ENCODE measurements at regions not wholly inside any gene's neighbourhood (a gene's known extent, or its start where the extent isn't known, plus 50 kb on each side); places are given as distances from the start of the nearest gene placed in this dataset.
"Not testable (repeated sequence)": the region's sequence is repeated elsewhere in the genome, so short reads cannot be mapped to it uniquely, and the experiment has no call there.

- peak; percentile 49 for DNase-seq
Measured at GRCh38 chr2:95728878-95729596, 137.2 kb downstream of the TRIM43 start.

DNA sequence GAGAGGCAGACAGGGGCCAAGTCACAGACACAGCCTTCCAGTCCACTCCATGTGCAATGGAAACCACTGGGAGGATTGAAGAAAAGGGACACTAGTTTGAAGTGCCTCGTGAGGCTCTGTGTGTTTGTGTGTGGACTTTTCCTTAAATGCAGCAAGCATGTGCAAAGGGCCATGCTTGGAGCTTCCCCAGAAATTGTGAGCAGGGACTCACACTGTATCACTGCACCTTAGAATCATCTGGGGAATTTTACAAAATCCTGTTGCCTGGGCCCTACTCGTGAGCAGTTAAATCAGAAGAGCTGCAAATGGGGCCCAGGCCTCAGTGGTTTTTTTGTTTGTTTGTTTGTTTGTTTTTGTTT is 137.8 kb downstream of the TRIM43 start:
- no peak for DNase-seq

DNA sequence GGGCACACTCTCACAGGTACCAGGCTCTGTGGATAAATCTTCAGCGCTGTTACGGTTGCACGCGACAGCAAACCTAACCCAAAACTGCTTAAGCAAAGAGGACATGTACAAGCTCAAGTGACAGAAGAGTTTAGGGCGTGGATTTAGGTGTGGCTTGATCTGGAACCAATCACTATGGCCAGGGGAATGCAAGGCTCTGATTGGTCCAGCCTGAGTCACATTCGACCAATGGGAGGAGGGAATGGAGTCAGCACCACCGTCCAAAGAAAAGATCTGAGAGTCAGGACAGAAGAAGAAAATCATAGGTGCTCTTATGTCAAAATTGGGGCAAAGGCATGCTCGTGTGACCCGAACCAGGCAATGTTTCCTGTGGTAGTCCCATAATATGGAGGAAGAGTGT is 139.0 kb downstream of the TRIM43 start:
- DNase-seq: peak; percentile 14

- no peak for DNase-seq
Measured at GRCh38 chr2:95734976-95735890, 143.4 kb downstream of the TRIM43 start.

- DNase-seq: no peak
Measured at GRCh38 chr2:95738301-95738700, 146.5 kb downstream of the TRIM43 start.

DNA sequence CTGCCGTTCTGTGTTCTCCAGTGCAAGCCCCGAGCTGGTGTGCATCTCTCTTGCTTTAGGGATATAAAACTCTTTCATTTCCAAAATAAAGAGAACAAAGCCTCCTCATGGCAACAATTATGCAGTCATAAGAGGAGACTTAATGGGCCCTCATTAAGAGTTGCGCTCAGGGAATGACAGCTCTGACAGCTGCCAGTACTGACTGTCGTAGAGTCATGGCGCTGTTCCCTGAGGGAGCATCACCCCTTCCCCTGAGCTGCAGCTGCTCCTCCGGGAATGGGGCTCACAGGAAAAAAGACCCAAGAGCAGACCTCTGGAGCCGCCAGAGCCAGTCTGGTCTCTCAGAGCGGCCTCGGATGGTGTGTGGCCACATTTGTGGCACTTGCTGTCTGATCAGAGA is 160.3 kb downstream of the TRIM43 start:
- DNase-seq: not testable (repeated sequence)

DNA sequence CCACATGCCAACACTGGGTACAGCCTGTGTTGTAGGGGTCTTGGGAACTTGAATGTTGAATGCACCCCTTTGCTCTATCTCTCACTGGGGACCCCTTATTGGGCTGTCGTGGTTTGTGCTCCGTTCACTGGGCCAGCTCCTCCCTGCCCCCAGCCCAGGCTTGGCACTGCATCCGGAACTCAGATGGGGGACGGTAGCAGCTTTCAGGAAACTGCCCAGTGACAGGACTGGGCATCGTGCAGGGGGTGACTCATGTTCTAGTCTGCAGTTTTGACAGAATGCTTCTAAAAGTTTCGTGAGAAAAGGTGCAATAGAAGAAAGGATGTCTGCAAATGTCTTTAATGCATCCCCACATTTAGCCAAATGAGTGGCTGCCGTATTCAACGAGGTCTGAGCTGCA is 162.0 kb downstream of the TRIM43 start:
- DNase-seq: not testable (repeated sequence)

DNA sequence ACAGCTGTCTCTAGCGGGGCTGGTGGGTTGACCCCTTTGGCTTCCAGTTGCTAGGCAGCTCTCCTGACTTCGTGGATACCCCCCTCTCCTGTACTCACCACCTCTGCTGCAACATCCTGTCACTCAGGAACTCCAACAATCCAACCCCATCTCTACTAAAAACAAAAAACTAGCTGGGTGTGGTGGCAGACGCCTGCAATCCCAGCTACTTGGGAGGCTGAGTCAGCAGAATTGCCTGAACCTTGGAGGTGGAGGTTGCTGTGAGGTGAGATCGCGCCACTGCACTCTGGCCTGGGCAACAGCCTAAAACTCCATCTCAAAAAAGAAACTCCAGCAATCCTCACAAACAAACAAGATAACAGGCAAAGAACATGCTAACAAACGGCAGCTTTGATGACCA is 162.4 kb downstream of the TRIM43 start:
- not testable (repeated sequence) for DNase-seq

DNA sequence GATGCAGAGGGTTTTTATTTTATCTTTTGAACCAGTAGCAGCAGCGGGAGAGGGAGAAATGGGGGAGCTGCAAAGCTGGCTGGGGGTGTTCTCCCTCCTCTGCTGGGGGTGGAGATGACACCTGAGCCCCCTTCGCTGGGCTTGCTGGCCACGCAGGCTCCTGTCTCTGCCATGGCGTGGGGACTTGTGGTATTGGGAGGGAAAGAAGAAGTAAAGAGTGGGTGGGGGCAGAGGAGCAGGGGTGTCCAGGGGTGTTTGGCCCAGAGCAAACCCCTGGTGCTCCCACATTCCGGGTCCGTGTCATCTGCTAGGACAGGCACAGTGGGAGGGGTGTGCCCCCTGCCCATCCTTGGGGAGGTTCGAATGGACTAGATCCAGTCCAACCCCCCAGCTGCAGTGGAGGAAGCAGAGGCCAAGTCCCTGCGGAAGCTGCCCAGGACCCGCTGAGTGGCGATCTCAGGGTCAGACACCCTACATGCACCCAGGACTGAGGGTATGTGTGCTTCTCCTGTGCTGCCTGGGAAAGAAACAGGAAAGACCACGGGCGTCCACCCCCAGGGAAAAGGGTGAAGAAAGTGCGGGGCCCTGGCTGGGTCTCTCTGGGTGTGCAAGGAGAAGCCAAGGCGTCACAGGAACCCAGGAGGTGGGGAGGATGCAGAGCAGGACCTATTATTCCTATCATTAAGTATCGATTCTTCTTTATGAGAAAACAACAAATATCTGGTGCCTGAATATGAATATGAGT is 163.2 kb downstream of the TRIM43 start:
- not testable (repeated sequence) for DNase-seq

- not testable (repeated sequence) for DNase-seq
Measured at GRCh38 chr2:95755956-95756669, 164.3 kb downstream of the TRIM43 start.

GRCh38 chr2:95757988-95758387 is 166.2 kb downstream of the TRIM43 start:
- no peak for DNase-seq

DNA sequence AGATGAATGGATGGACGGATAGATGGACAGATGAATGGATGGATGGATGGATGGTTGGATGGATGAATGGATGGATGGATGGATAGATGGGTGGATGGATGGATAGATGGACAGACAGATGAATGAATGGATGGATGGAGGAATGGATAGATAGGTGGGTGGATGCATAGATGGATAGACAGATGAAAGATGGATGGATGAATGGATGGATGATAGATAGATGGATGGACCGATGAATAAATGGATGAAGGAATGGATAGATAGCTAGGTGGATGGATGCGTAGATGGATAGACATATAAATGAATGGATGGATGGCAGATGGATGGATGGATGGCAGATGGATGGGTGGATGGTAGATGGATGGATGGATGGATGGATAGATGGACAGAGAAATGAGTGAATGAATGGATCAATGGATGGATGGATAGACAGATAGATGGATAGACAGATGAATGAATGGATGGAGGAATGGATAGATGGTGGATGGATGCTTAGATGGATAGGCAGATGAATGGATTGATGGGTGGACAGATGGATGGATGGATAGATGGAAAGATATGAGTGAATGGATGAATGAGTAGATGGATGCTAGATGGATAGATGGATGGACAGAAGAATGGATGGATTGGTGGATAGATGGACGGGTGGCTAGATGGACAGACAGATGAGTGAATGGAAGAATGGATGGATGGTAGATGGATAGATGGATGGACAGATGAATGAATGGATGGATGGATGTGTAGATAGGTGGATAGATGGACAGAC is 167.9 kb downstream of the TRIM43 start:
- DNase-seq: no peak

DNA sequence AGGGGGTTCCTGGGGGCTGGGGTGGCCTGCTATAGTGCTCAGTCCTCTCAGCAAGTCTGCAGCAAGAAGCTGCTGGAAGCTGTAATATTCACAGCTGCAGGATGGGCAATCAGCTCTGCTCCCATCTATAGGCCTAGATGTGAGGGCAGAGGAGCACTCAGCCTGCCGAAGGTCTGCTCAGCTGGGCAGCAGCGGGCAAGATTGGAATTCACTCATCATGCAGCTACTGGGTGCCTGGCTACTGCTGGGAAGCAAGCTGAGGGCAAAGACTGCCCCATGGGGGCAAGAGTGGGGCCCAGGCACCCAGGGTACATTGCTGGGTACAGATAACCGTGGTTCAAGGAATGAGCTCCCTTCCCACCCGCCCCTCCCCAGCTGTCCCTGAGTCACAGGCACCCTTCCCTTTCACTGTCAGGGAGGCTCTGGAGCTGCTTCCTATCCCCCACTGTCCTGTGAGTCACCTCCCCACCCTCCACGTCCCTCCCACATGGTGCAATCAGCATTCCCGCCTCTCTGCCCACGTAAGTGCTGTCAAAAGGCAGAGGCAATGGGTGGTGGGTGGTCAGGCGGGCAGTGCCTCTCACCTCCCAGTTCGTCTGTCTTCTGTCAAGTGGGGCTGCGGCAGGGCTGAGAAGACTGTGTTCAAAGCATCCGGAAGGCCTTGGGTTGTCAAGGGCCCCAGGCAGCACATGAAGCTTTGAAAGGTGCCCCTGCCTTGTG is 169.2 kb downstream of the TRIM43 start:
- no peak for DNase-seq

DNA sequence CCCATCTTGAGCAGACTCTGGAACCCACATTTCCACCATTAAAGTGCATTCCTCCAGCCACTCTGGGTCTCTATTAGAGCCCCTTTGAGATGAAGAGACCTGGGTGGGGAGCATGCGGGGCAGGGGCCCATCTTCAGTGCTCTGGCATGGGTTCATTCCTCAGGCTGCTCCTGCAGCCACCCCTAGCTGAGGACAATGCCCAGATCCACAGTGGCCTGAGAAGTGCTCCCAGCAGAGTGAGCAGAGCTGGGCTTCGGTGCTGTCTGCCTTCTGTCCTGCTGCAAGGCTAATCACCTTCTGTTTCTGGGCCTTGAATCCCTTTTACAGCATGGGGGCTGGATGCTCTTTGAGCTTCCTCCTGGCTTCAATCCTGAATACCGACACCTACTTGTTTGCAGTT is 169.8 kb downstream of the TRIM43 start:
- DNase-seq: no peak

DNA sequence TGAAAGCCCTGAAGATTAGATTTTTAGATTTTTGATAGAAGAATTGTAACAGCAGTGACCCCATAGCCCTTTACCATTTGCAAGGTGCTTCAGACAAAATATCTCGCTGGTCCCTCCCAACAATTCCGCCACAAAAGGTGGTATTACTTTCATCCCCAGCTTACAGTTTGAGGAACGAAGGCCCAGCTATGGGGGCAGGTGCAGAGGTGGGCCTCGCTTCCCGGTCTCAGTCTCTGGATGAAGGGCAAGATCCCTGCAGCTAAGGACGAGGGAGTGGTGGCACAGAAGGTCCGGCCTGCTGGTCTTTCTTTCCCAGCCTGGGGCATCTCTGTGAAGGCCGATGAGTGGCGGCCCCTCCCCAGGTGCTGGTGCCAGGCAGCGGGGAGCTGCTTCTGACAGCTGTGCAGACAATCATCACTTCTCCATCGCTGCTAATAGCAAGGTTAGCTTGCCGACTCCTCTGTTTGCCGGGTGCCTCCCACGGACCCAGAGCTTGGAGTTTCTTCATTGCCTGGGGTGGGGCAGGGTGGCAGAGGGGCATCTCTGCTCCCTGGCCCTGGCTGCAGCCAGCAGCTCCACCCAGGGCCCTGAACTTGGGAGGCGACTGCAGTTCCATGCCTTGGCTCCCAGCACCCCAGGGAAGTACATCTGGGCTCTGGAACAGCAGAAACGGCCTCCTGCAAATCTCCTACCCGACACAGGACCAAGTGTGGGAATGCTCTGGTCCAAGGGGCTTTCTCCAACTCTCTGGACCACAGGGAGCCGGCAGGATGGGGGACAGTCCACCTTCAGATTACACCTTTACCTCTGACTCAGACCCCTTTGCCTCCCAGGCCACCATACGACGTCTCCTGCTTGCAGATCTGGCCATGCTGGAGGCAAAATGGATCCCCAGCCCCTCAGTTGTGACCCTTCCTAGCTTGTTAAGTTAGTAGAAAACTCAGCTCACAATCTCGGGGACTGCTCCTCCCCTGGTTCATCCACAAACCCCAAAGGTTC is 170.5 kb downstream of the TRIM43 start:
- DNase-seq: not testable (repeated sequence)

DNA sequence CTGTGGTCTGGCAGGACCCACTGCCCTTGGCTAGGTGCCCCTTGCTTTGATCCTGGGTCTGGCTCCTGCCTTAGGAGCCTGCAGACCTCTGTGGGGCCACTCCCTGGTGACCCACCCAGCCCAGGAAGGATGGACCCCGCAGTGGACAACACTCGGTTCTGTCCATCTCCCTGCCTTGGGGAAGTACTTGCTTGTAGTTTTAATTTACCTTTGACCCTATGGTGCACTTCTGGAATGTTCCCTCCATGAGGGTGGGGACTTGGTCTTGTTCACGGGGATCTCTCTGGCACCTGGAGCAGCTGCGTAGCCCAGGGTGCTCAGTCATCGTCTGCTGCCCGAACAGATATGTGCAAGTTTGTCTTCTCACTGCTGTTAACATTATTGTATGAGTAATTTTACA is 171.3 kb downstream of the TRIM43 start:
- not testable (repeated sequence) for DNase-seq

GRCh38 chr2:95764966-95765365 is 173.2 kb downstream of the TRIM43 start:
- not testable (repeated sequence) for DNase-seq

GRCh38 chr2:95765925-95766910 is 174.4 kb downstream of the TRIM43 start:
- DNase-seq: not testable (repeated sequence)

GRCh38 chr2:95767531-95767930 is 175.7 kb downstream of the TRIM43 start:
- not testable (repeated sequence) for DNase-seq

All from activated CD4-positive, alpha-beta T cell treated with anti-CD3 and anti-CD28 coated beads for 48 hours (primary cell).